HG03139 (cell line): ENCODE measurements at regions not wholly inside any gene's neighbourhood (a gene's known extent, or its start where the extent isn't known, plus 50 kb on each side); places are given as distances from the start of the nearest gene placed in this dataset.
"Not testable (repeated sequence)": the region's sequence is repeated elsewhere in the genome, so short reads cannot be mapped to it uniquely, and the experiment has no call there.

Experiments
- ATAC-seq: cut with Tn5 transposase; IDR thresholded peaks from one replicate; pipeline ENCODE4 v1.9.1; 2021; ENCODE audit not compliant: unreplicated experiment

DNA sequence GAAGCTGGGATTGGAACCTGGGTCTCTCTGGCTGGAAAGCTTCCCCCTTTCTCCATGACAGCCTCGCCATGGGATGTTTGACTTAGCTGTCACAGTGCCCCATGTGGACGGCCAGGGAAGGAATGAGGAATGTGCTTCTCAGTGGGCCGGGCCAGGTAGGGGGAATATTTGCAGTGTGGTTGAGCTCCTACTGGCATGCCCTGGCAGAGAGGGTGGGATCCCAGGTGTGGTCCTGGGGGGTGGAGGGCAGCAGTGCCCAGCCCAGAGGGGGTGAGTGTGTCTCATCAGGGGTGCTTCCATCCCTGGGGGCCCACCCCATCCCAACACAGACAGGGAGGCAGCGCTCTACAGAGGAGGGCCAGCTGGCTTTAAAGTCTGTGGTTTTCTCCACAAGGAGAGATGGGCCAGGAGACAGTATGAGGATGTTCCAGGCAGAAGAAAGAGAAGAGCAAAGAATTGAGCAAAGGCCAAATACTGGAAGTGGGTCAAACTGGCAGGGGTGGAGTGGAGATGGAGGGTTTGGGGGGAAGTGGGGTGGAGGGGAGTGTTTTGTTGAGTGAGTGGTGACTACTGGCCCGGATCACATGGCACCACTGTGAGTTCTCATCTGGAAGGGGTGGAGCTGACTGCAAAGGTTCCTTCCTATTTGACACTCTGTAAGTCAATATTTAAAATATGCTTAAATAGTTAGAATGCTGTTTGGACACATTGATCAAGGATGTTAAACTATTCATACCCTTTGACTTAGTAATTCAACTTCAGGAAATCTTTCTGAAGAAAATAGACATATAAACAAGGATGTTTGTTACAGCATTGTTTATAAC, 94.0 kb downstream of the MYCN start:
- no peak for ATAC-seq

- no peak for ATAC-seq
Observed at GRCh38 chr2:16033032-16033293, 92.6 kb downstream of the MYCN start.

DNA sequence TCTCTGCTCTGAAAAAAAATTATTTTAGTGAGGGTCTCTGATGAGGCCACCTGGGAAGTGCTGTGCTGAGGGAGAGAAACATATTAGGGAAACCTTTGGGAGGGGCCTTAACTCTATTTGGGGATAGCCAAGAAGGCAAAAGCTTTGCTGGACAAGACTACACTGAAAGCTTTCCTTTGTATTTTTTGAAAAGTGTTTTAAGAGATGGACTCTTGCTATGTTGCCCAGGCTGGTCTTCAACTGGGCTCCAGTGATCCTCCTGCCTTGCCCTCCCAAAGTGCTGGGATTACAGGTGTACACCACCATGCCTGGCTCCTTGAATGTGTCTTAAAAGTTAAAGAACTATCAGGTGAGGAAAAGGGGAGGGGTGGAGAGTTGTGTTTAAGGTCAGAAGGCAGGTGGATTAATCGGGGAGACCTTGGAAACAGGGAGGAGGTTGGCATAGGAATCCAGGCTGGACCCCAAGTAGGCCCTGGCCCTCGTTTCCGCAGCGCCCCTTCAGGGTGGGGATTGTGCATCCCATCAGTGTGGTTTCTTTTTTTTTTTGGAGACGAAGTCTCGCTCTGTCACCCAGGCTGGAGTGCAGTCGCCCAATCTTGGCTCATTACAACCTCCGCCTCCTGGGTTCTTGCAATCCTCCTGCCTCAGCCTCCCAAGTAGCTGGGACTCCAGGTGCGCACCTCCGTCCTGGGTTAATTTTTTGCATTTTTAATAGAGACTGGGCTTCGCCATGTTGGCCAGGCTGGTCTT, 92.1 kb downstream of the MYCN start:
- no peak for ATAC-seq

- ATAC-seq = no peak
Observed at GRCh38 chr2:16031848-16032159, 91.5 kb downstream of the MYCN start.

GRCh38 chr2:16031058-16031847, 90.9 kb downstream of the MYCN start:
- no peak for ATAC-seq

DNA sequence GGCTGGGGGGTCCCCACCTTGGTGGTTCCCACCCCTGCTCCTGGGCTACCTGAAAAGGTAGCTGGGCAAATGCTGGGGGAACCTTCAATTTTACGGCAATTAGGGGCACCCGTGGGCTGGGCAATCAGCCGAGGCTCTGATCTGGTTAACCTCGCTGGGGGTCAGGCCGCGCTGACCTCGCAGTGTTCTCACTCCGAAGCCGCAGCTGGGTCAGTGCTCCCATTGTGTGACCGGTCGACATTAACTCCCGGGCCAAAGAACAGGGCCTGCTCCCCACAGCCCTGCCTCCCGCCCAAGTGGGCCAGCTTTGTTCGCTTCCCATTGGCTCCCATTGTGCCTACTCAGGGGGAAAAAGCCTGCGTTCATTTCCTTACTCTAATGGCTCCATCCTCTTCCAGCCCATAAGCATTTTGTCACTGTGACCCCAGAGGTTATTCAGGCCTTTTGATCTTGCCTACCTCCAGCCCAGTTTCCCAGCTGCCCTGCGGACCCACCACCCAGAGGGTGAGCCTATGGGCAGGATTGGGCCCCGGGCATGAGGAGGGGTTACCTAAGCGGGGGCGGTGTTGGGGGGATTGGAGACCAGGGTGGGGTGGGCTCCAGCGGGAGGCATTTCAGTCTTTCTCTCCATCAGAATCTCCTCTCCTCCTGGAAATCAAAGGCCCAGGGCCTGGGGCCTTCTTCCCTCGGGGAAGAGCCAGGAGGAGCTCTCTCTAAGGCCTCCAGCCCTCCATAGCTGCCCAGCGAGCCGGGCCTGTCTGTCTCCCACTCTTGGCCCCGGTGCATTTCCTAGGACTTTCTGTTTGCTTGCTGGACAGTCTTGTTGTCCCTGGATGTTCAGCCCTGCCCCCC, 90.1 kb downstream of the MYCN start:
- ATAC-seq = no peak

GRCh38 chr2:16028644-16029043, 88.3 kb downstream of the MYCN start:
- ATAC-seq = no peak

- no peak for ATAC-seq
Observed at GRCh38 chr2:16026816-16027501, 86.6 kb downstream of the MYCN start.

DNA sequence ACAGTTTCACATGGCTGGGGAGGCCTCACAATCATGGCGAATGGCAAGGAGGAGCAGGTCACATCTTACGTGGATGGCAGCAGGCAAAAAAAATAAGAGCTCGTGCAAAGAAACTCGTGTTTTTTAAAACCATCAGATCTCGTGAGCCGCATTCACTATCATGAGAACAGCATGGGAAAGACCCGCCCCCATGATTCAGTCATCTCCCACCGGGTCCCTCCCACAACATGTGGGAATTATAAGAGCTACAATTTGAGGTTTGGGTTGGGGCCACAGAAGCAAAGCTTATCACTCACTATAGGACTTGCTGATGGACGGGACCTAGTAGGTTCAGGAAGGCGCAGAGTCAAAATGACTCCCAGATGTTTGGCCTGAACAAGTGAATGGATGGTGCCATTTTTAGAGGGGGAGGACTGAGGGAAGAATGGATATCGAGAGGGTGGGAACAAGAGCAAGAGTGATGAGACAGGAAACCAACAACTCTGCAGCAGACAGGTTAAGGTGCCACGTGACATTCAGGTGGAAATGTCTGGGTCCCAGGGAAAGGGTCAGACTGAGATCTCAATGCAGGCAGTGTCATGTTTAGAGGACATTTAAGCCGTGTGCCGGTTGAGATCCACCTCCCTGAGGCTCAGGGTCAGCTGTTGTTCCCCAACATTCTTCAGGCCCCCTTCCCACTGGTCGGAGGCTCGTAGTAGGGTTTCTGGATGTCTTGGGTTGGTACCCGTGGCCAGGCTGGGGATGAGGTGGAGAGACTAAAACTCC, 85.7 kb downstream of the MYCN start:
- no peak for ATAC-seq

DNA sequence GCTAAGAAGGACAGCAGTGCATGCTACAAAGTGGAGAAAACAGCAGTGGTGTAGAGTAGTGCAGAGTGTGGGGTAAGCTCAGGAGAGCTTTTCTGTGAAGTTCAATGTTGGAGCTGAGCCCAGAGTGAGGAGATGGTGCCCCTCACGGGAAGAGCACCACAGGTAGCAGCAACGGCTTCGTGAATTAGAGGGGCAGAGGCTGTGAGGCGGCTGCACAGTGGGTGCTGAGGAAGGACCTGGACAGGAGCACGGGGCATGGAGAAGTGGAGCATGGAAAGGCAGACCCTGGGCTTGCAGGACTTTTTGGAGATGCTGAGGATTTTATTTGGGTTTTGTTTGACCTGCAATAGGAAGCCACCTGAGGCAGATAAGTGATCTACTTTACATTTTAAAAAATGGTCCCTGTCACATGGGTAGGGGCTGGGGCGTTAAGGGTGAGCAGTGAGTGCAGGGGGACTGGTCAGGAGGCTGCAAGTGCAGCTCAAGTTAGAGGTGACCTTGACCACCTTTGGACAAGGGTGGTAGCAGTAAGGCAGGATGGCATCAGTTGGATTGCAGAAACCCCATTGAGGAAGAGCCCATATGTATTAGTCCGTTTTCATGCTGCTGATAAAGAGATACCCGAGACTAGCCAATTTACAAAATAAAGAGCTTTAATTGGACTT, 85.0 kb downstream of the MYCN start:
- ATAC-seq = no peak

- not testable (repeated sequence) for ATAC-seq
Observed at GRCh38 chr2:16024628-16025027, 84.3 kb downstream of the MYCN start.

GRCh38 chr2:16023506-16024360, 83.4 kb downstream of the MYCN start:
- ATAC-seq = no peak

DNA sequence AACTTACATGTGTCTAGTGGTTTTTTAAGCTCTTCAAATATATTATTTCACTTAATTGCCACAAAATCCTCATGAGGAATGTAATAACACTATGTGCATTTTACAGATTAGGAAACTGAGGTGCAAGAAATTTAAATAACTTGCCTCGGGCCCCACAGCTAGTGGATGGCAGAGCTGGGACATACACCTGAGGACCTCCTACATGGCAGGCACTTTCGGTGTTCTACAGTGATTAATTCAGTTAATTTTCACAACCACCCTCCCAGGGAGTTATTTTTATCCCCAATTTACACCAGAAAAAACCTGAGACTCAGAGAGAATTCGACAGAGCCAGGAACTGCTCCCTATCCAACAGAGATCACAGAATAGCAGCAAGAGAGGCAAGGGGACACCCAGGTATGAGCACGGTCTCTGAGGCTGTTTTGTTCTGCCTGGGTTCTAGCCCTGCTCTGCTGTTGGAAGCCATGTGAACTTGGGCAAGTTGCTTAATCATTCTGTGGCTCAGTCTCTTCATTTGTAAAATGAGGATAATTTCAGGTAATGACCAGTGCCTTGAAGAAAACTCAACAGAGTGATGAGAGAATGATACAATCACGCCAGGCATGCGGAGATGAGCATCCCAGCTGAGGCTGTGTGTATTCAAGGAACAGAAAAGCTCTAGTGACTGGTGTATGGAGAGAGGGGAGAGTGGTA, 82.3 kb downstream of the MYCN start:
- no peak for ATAC-seq

- ATAC-seq = no peak
Observed at GRCh38 chr2:16021611-16022363, 81.4 kb downstream of the MYCN start.

DNA sequence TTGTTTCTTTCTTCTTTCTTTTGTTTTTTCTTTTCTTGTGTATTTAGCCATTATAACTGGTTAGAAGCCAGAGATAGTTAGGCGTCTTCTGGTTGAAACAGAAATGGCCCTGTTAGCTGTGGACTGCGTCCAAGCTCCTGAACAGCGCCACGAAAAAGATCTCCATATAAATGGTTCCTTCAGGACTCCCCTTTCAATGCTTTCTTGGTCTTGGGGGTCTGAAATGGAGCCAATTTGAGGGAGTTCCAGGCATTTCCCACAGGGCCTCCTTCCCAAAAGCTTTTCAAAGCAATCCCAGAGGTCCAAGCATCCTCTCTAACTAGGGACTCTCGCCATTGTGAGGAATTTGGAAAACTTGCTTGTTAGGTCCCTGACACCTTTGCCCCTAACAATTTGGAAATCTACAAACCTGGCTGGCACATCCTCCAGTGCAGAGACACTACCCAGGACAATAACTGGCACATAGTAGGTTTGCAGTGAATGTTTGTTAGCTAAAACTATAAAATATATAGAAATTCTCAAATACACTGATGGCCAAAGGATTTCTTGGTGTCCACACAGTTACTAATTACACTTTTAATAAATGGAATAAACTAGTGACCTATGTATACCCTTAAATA, 80.1 kb downstream of the MYCN start:
- ATAC-seq = no peak

DNA sequence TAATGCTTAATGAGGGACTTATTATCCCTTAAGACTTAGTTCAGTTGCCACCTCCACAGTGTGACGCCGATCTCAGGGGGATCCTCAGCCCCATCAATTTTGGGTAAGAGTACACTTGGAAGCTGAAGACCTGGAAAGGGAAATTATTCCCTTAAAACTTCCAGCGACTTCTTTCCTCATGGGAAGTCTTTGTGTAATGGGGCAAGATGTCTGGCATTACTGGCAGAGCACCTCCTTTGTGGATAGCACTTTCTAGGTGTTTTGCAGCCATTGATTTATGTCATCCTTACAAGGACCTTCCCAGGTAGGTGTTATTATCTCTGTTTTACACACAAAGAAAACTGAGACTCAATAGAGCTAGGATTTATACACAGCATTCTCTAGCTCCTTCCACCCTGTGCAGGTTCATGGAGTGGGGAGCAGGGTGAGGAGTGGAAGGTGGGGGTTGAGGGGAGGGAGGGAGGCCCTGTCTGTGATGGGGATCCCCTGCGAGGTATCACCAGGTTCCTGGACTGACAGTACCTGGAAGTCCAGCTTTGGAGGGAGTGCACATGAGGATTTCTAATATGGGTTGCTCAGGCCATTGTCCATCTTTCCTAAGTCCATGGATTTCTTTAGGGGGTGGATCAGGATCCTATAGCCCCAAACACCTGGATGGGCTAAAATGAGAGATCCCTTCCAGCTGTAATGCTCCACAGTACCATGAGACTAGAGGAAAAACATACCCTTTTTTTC, 79.4 kb downstream of the MYCN start:
- ATAC-seq = no peak
